ENCODE measurements at regions not wholly inside any gene's neighbourhood (a gene's known extent, or its start where the extent isn't known, plus 50 kb on each side); places are given as distances from the start of the nearest gene placed in this dataset.

DNA sequence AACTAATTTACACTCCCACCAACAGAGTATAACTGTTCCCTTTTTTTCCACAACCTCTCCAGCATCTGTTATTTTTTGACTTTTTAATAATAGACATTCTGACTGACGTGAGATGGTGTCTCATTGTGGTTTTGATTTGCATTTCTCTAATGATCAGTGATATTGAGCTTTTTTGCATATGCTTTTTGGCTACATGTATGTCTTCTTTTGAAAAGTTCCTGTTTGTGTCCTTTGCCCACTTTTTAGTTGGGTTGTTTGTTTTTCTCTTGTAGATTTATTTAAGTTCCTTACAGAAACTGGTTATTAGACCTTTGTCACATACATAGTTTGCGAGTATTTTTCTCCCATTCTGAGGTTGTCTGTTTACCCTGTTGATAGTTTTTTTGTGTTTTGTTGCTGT is 375.2 kb downstream of the MATN1 start:
- no peak overlapping the region for H3K4me3 Mint-ChIP-seq
- no peaks in the 10 kb centered on the region for H3K4me1 Mint-ChIP-seq
- H3K27ac Mint-ChIP-seq: no peak overlapping the region
- H3K9me3 Mint-ChIP-seq: peaks cover 25% of the 10 kb centered on the region
- peaks cover 4% of the 10 kb centered on the region for H3K36me3 Mint-ChIP-seq (ENCODE audit: low read depth)
- peaks cover 30% of the 10 kb centered on the region for H3K27me3 Mint-ChIP-seq (ENCODE audit: low read depth)
- TF ChIP-seq, protein P1, sequence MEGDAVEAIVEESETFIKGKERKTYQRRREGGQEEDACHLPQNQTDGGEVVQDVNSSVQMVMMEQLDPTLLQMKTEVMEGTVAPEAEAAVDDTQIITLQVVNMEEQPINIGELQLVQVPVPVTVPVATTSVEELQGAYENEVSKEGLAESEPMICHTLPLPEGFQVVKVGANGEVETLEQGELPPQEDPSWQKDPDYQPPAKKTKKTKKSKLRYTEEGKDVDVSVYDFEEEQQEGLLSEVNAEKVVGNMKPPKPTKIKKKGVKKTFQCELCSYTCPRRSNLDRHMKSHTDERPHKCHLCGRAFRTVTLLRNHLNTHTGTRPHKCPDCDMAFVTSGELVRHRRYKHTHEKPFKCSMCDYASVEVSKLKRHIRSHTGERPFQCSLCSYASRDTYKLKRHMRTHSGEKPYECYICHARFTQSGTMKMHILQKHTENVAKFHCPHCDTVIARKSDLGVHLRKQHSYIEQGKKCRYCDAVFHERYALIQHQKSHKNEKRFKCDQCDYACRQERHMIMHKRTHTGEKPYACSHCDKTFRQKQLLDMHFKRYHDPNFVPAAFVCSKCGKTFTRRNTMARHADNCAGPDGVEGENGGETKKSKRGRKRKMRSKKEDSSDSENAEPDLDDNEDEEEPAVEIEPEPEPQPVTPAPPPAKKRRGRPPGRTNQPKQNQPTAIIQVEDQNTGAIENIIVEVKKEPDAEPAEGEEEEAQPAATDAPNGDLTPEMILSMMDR (IDR thresholded peaks at IDR 0.05; ENCODE audit: unreplicated experiment in 3 of 3): no peak

DNA sequence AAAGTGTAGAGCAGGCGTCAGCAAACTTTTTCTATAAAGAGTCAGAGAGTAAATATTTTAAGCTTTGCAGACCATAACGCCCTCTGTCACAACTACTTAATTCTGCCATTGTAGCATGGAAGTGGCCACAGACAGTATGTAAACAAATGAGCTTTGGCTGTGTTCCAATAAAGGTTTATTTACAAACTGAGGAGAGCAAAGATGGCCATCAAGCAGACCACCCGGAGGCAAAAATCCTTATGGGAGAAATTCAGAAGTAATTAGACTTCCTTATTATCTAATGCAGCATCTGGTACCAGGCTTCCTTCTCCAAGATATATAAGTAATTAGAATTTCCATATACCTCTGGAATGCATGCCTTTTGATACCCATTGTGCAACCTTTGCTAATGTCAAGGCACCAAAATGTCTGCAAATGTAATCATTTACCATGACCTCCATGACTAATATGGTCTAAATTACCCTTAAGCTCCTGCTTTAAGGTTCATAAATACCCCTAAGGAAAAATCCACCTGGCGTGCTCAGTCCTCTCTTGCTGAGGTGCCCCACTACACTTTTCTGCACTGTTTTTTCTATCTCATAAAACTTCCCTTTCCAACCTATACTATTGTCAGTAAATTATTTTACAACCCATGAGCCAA is 377.8 kb downstream of the MATN1 start:
- H3K36me3 Mint-ChIP-seq (ENCODE audit: low read depth): peaks cover 4% of the 10 kb centered on the region
- TF ChIP-seq, protein P1 (IDR thresholded peaks at IDR 0.05; ENCODE audit: unreplicated experiment in 3 of 3): no peak
- H3K9me3 Mint-ChIP-seq: peaks cover 26% of the 10 kb centered on the region
- no peaks in the 10 kb centered on the region for H3K4me1 Mint-ChIP-seq
- no peak overlapping the region for H3K27ac Mint-ChIP-seq
- peaks cover 44% of the 10 kb centered on the region for H3K27me3 Mint-ChIP-seq (ENCODE audit: low read depth)
- H3K4me3 Mint-ChIP-seq: no peak overlapping the region

DNA sequence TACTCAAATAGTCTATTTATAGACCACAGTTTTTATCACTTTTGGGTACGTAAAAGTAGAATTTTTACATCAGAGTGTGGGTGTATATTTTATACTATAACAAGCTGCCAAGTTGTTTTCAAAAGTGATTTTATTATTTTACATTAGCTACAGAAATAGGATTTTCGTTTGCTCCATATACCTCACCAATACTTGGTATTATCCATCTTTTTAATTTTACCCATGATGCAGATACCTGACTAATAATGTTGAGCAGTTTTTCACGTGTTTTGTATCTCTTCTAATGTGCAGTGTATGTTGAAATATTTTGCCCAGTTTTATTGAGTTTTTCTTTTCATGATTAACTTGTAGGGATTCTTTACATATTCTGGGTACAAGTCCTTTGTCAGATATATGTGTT is 379.8 kb downstream of the MATN1 start:
- TF ChIP-seq, protein P1 (IDR thresholded peaks at IDR 0.05; ENCODE audit: unreplicated experiment in 3 of 3): no peak
- peaks cover 18% of the 10 kb centered on the region for H3K9me3 Mint-ChIP-seq
- no peaks in the 10 kb centered on the region for H3K36me3 Mint-ChIP-seq (ENCODE audit: low read depth)
- H3K27me3 Mint-ChIP-seq (ENCODE audit: low read depth): peaks cover 37% of the 10 kb centered on the region
- H3K27ac Mint-ChIP-seq: no peak overlapping the region
- H3K4me1 Mint-ChIP-seq: no peaks in the 10 kb centered on the region
- H3K4me3 Mint-ChIP-seq: no peak overlapping the region

DNA sequence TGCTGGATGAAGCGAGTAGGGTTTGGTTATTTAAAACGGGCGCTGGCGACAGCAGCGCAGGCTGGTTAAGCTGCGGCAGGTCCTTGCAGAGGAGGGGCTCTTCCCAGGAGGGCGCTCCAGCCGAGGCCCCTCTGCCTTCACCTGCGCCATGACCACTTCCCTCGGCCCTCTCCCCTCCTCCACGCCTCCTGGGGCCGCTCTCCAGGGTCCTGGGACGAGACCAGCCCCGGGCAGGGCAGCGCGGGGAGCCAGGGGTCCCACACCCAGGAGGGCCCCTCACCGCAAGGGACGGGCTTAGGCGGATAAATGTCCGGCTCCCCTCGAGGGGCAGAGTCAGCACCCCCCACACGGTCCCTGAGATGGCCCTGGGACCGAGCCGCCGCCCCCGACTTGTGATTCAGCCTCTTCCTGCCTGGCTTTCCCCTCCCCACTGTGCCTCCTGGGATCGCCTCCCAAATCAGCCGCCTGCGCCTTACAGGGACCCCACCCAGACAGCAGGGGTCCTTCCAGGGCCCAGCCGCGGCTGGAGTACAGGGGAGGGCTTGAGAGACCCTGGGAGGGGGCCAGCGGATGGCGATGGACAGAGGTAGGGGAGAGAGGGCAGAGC is 380.7 kb downstream of the MATN1 start:
- Mint-ChIP-seq H3K4me3 (no peak overlapping the region), H3K27ac (no peak overlapping the region), H3K4me1 (no peaks in the 10 kb centered on the region), H3K36me3 (ENCODE audit: low read depth) (no peaks in the 10 kb centered on the region), H3K9me3 (peaks cover 10% of the 10 kb centered on the region), H3K27me3 (ENCODE audit: low read depth) (peaks cover 37% of the 10 kb centered on the region)
- TF ChIP-seq, protein P1 (IDR thresholded peaks at IDR 0.05; ENCODE audit: unreplicated experiment in 3 of 3): no peak

DNA sequence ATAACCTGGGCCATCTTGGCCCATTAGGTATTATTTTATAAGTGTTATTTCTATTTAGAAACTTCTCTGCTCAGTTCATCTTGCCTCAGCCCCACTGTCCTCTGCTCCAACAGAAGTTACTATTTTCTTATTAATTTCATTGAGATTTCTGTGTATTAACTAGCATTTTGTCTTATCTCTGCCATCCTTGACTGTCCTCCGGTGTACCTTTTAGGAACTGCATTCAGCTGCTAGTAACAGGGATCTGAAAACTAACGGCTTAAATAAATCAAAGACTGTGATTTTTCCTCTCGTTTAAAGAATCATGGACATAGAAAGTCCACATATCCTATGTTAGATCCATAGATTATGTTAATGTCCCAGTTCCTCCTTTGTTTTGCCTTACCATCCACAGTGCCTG is 382.5 kb downstream of the MATN1 start:
- Mint-ChIP-seq H3K36me3 (ENCODE audit: low read depth) (no peaks in the 10 kb centered on the region), H3K27ac (no peak overlapping the region), H3K9me3 (peaks cover 7% of the 10 kb centered on the region), H3K27me3 (ENCODE audit: low read depth) (peaks cover 30% of the 10 kb centered on the region), H3K4me3 (no peak overlapping the region), H3K4me1 (no peaks in the 10 kb centered on the region)
- TF ChIP-seq, protein P1 (IDR thresholded peaks at IDR 0.05; ENCODE audit: unreplicated experiment in 3 of 3): peak; percentile 11 to 22 (median 13)

DNA sequence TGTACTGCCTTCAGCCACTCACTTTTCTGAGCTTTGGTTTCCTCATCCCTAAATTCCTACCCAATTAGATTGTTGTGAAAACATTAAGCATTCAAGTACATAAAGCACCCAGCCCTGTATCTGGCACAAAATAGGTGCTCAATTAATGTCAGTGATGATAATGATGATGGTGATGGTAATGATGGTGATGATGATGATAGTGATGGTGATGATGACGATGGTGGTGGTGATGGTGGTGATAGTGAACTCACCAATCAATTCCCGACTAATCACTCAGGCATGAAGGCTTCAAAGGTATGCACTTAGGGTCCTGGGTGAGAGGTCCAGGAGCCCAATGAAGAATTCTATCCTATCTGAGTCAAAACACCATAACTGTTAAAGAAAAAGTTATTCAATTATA is 383.5 kb downstream of the MATN1 start:
- no peak overlapping the region for H3K4me3 Mint-ChIP-seq
- H3K9me3 Mint-ChIP-seq: peaks cover 7% of the 10 kb centered on the region
- TF ChIP-seq, protein P1 (IDR thresholded peaks at IDR 0.05; ENCODE audit: unreplicated experiment in 3 of 3): no peak
- no peaks in the 10 kb centered on the region for H3K4me1 Mint-ChIP-seq
- peaks cover 28% of the 10 kb centered on the region for H3K27me3 Mint-ChIP-seq (ENCODE audit: low read depth)
- H3K36me3 Mint-ChIP-seq (ENCODE audit: low read depth): no peaks in the 10 kb centered on the region
- no peak overlapping the region for H3K27ac Mint-ChIP-seq
